Neural cell (in vitro differentiated cells): ENCODE measurements at regions not wholly inside any gene's neighbourhood (a gene's known extent, or its start where the extent isn't known, plus 50 kb on each side); places are given as distances from the start of the nearest gene placed in this dataset.

ENCODE experiments used
- H2AFZ ChIP-seq: fragments of 200-600, 300-800 bp; sonication (generic), shearing (Covaris generic); 2 replicates; pipeline ENCODE4 v1.6.0; 2014; ENCODE audit warnings: low read depth, mild to moderate bottlenecking, antibody characterized with exemption, low read length, moderate library complexity
- H3F3A ChIP-seq: fragments of 200-600 bp; shearing (Covaris generic); 2 replicates; pipeline ENCODE4 v1.6.1; 2016; ENCODE audit warnings: mild to moderate bottlenecking, moderate library complexity, mixed read lengths, antibody characterized with exemption, low read length; ENCODE audit not compliant: insufficient read depth, poor library complexity, severe bottlenecking
- H3K27ac ChIP-seq: fragments of 200-600, 300-800 bp; sonication (generic), shearing (Covaris generic); 2 replicates; pipeline ENCODE4 v1.5.1; 2014; ENCODE audit warnings: mild to moderate bottlenecking, low read length, moderate library complexity
- H3K27me3 ChIP-seq: fragments of 300-800, 200-600 bp; sonication (generic), shearing (Covaris generic); 2 replicates; pipeline ENCODE4 v1.6.0; 2014; ENCODE audit warnings: mild to moderate bottlenecking, low read depth, low read length, moderate library complexity; ENCODE audit not compliant: insufficient read depth
- H3K36me3 ChIP-seq: fragments of 300-800, 200-600 bp; sonication (generic), shearing (Covaris generic); 2 replicates; pipeline ENCODE4 v1.5.1; 2014; ENCODE audit warnings: mild to moderate bottlenecking, antibody characterized with exemption, low read length, moderate library complexity; ENCODE audit not compliant: insufficient read depth
- H3K4me2 ChIP-seq: fragments of 300-800, 200-600 bp; sonication (generic), shearing (Covaris generic); 2 replicates; pipeline ENCODE4 v1.6.0; 2014; ENCODE audit warnings: mild to moderate bottlenecking, low read length
- H3K4me3 ChIP-seq: fragments of 300-800, 200-600 bp; sonication (generic), shearing (Covaris generic); 2 replicates; pipeline ENCODE4 v1.5.1; 2014; ENCODE audit warnings: mild to moderate bottlenecking, low read length, moderate library complexity
- H3K79me2 ChIP-seq: fragments of 200-600 bp; shearing (Covaris generic); replicated peaks from 2 replicates; pipeline ENCODE4 v1.6.0; 2014; ENCODE audit warnings: mild to moderate bottlenecking, low read length, moderate library complexity; ENCODE audit not compliant: insufficient read depth
- H3K9ac ChIP-seq: fragments of 300-800, 200-600 bp; sonication (generic), shearing (Covaris generic); 2 replicates; pipeline ENCODE4 v1.6.1; 2016; ENCODE audit warnings: mild to moderate bottlenecking, low read length, mixed read lengths
- H3K9me2 ChIP-seq: fragments of 200-600 bp; shearing (Covaris generic); 2 replicates; pipeline ENCODE4 v1.6.1; 2016; ENCODE audit warnings: mild to moderate bottlenecking, low read length, mixed read lengths; ENCODE audit not compliant: insufficient read depth
- H3K9me3 ChIP-seq: fragments of 200-600, 300-800 bp; sonication (generic), shearing (Covaris generic); 2 replicates; pipeline ENCODE4 v1.6.1; 2016; ENCODE audit warnings: mild to moderate bottlenecking, mixed run types, low read length, moderate library complexity, mixed read lengths
- H4K20me1 ChIP-seq: fragments of 200-600 bp; shearing (Covaris generic); 2 replicates; pipeline ENCODE4 v1.6.1; 2016; ENCODE audit warnings: mild to moderate bottlenecking, mixed run types; ENCODE audit not compliant: insufficient read depth
- EP300 ChIP-seq: fragments of 450-650 bp; conservative IDR thresholded peaks from 2 replicates; pipeline ENCODE4 v1.6.1; 2014; ENCODE audit warnings: antibody characterized with exemption, mild to moderate bottlenecking, moderate library complexity; ENCODE audit not compliant: poor library complexity, severe bottlenecking
- EZH2 ChIP-seq: fragments of 200-600, 300-800 bp; shearing (Covaris generic), sonication (generic); IDR thresholded peaks from 2 replicates; pipeline ENCODE4 v1.6.1; 2014; ENCODE audit warnings: antibody characterized with exemption, low read length, borderline replicate concordance, mild to moderate bottlenecking; ENCODE audit not compliant: insufficient read depth, poor library complexity, severe bottlenecking
- MXI1 ChIP-seq: fragments of 450-650 bp; conservative IDR thresholded peaks from 2 replicates; pipeline ENCODE4 v1.6.1; 2014; ENCODE audit warnings: antibody characterized with exemption, mild to moderate bottlenecking; ENCODE audit not compliant: poor library complexity, severe bottlenecking
- POLR2AphosphoS5 ChIP-seq: IDR thresholded peaks from 2 replicates; pipeline ENCODE4 v1.6.1; 2012
- RAD21 ChIP-seq: fragments of 450-650 bp; conservative IDR thresholded peaks from 2 replicates; pipeline ENCODE4 v1.6.1; 2014; ENCODE audit warnings: antibody characterized with exemption, mild to moderate bottlenecking, moderate library complexity
- SMC3 ChIP-seq: fragments of 450-650 bp; conservative IDR thresholded peaks from 2 replicates; pipeline ENCODE4 v1.6.1; 2014; ENCODE audit warnings: antibody characterized with exemption, mild to moderate bottlenecking, moderate library complexity; ENCODE audit not compliant: poor library complexity
- TAF1 ChIP-seq: IDR thresholded peaks from 2 replicates; pipeline ENCODE4 v1.6.1; 2012; ENCODE audit warnings: low read depth
- TF ChIP-seq, protein P1 (sequence below): IDR thresholded peaks from 2 replicates; pipeline ENCODE4 v1.6.1; 2012; ENCODE audit warnings: borderline replicate concordance
- TF ChIP-seq, protein P2 (sequence below): fragments of 450-650 bp; IDR thresholded peaks from 2 replicates; pipeline ENCODE4 v1.5.1; 2014; ENCODE audit warnings: antibody characterized with exemption, mild to moderate bottlenecking, moderate library complexity; ENCODE audit not compliant: poor library complexity, severe bottlenecking

DNA sequence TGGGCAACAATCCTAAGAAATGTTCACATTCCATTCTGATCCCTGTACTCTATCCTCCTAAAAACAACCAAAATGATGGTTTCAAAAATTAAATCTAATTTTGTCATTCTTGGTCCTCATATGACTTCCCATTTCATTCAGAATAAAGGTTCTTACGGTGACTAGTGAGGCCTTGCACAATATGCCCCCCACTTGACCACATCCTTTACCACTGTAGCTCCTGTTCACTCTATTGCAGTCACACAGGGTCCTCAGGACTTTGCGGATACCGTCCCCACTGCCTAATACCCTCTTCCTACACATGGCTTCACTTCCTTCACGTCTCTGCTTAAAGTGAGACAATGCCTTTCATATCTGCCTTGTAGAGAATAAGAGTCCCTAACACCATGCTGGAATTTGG lies 1058.7 kb upstream of the KLHL29 start:
- no peak overlapping the region for H3K4me3 ChIP-seq
- no peaks in the 10 kb centered on the region for H3F3A ChIP-seq
- H3K9me3 ChIP-seq, result no peaks in the 10 kb centered on the region
- H3K9ac ChIP-seq, result no peak overlapping the region
- H3K27ac ChIP-seq, result no peak overlapping the region
- no peaks in the 10 kb centered on the region for H3K36me3 ChIP-seq
- no peaks in the 10 kb centered on the region for H4K20me1 ChIP-seq
- TF ChIP-seq, protein P1, sequence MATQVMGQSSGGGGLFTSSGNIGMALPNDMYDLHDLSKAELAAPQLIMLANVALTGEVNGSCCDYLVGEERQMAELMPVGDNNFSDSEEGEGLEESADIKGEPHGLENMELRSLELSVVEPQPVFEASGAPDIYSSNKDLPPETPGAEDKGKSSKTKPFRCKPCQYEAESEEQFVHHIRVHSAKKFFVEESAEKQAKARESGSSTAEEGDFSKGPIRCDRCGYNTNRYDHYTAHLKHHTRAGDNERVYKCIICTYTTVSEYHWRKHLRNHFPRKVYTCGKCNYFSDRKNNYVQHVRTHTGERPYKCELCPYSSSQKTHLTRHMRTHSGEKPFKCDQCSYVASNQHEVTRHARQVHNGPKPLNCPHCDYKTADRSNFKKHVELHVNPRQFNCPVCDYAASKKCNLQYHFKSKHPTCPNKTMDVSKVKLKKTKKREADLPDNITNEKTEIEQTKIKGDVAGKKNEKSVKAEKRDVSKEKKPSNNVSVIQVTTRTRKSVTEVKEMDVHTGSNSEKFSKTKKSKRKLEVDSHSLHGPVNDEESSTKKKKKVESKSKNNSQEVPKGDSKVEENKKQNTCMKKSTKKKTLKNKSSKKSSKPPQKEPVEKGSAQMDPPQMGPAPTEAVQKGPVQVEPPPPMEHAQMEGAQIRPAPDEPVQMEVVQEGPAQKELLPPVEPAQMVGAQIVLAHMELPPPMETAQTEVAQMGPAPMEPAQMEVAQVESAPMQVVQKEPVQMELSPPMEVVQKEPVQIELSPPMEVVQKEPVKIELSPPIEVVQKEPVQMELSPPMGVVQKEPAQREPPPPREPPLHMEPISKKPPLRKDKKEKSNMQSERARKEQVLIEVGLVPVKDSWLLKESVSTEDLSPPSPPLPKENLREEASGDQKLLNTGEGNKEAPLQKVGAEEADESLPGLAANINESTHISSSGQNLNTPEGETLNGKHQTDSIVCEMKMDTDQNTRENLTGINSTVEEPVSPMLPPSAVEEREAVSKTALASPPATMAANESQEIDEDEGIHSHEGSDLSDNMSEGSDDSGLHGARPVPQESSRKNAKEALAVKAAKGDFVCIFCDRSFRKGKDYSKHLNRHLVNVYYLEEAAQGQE, result no peak
- no peaks in the 10 kb centered on the region for H3K27me3 ChIP-seq
- H3K4me2 ChIP-seq, result no peak overlapping the region
- no peaks in the 10 kb centered on the region for H3K9me2 ChIP-seq
- H2AFZ ChIP-seq, result no peak overlapping the region
- H3K79me2 ChIP-seq, result no peaks in the 10 kb centered on the region

DNA sequence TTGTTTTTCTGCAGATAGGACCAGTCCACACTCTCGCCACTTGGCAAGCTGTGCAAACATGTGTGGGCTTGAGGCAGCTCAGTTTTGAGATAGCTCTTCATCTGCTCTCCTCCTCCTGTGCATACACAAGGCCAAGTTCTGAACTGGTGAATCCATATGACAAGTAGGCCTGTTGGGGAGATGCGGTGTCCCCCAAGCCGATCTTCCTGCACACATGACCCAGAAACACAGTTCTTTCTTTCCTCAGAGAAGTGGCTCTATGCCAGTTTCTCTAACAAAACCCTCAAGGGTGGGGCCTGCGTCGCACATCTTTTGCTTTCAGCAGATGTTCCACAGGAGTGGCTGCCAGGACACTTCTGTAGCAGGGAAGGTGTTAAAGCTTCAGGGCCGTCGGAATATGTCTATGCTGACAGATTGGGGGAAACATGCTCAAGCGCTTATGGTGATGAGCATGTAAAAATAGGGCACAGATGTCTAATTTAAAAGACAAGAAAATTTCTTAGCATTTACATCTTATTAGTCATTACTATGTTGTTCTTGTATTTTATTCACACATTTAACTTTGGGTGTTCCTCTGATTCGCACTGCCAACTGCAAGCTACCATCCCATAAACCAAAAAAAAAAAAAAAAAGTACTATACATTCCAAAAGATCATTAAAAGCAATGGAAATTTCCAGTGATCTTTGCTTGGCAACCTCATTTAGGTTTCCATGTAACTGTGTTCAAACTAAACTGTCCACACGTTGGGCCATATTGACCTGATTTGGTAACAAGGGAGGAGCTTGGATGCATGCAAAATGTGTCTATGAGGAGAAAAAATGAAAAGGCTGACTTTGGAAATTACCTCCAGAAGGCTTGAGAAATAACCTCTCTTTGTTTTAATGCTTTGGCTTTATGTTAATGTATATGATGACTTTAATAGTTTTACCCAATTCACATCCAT lies 1055.5 kb upstream of the KLHL29 start:
- Histone ChIP-seq H3K36me3 (no peaks in the 10 kb centered on the region), H3K9me3 (no peaks in the 10 kb centered on the region), H3K4me3 (no peak overlapping the region), H2AFZ (no peak overlapping the region), H3K9me2 (no peaks in the 10 kb centered on the region), H3F3A (no peaks in the 10 kb centered on the region), H3K4me2 (no peak overlapping the region), H3K27ac (peak overlapping the region; percentile 29), H4K20me1 (no peaks in the 10 kb centered on the region), H3K79me2 (no peaks in the 10 kb centered on the region), H3K9ac (no peak overlapping the region), H3K27me3 (no peaks in the 10 kb centered on the region)
- peak; percentile 46 for TF ChIP-seq EP300
- TF ChIP-seq RAD21, result no peak

DNA sequence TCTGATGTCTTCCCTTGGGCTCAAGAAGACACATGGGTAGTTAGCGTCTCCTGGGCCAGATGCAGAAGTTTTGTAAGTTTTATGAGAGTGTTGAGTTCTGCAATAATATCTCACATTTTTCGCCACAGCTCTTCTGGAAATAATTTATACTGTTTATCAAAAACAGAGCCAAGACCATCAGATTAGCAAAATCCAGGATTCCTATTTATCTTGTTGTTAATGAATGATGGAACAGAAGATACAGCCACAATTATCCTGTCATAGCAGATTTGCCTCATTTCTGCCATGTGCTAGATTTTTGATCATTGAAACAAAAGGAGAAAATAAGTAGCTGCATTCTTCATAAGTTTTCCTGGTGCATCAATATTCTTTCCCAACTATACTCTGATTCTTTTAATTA lies 1048.6 kb upstream of the KLHL29 start:
- Histone ChIP-seq H3K9me3 (no peaks in the 10 kb centered on the region), H3K36me3 (no peaks in the 10 kb centered on the region), H3K9me2 (no peaks in the 10 kb centered on the region), H3K27me3 (no peaks in the 10 kb centered on the region), H4K20me1 (no peaks in the 10 kb centered on the region), H3K9ac (no peak overlapping the region), H3F3A (no peaks in the 10 kb centered on the region), H2AFZ (no peak overlapping the region), H3K4me2 (no peak overlapping the region), H3K4me3 (no peak overlapping the region), H3K79me2 (no peaks in the 10 kb centered on the region), H3K27ac (no peak overlapping the region)
- TF ChIP-seq POLR2AphosphoS5, result no peak
- TF ChIP-seq, protein P1, result no peak
- no peak for TF ChIP-seq MXI1
- no peak for TF ChIP-seq SMC3
- no peak for TF ChIP-seq EP300
- TF ChIP-seq, protein P2, sequence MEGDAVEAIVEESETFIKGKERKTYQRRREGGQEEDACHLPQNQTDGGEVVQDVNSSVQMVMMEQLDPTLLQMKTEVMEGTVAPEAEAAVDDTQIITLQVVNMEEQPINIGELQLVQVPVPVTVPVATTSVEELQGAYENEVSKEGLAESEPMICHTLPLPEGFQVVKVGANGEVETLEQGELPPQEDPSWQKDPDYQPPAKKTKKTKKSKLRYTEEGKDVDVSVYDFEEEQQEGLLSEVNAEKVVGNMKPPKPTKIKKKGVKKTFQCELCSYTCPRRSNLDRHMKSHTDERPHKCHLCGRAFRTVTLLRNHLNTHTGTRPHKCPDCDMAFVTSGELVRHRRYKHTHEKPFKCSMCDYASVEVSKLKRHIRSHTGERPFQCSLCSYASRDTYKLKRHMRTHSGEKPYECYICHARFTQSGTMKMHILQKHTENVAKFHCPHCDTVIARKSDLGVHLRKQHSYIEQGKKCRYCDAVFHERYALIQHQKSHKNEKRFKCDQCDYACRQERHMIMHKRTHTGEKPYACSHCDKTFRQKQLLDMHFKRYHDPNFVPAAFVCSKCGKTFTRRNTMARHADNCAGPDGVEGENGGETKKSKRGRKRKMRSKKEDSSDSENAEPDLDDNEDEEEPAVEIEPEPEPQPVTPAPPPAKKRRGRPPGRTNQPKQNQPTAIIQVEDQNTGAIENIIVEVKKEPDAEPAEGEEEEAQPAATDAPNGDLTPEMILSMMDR, result no peak
- TF ChIP-seq TAF1, result no peak
- TF ChIP-seq RAD21, result no peak
- TF ChIP-seq EZH2, result no peak
